Activated CD8-positive, alpha-beta memory T cell treated with anti-CD3 and anti-CD28 coated beads, Interleukin-2, amount 10 ng/mL, durations not matched to agents 7 days and 5 days (primary cell): ENCODE measurements at regions not wholly inside any gene's neighbourhood (a gene's known extent, or its start where the extent isn't known, plus 50 kb on each side); places are given as distances from the start of the nearest gene placed in this dataset.

Experiments used
- ATAC-seq: fragments of 150-1000 bp; cut with Tn5 transposase; one replicate; pipeline ENCODE4 v1.10.0; 2021; ENCODE audit warnings: moderate library complexity
- CTCF ChIA-PET: fragments of 350-600 bp; sonication (Branson Sonifier 250); formaldehyde crosslinking; loops from one replicate; lab custom pipeline; 2021; ENCODE audit warnings: antibody characterized with exemption; lab: Charles Lee
- DNase-seq: peaks from one replicate; pipeline ENCODE4 v3.0.0-alpha.2; 2020
- H3K27ac Mint-ChIP-seq: one replicate; pipeline ENCODE4 v1.8.0; 2021; ENCODE audit warnings: mild to moderate bottlenecking, mixed read lengths
- H3K27me3 Mint-ChIP-seq: one replicate; pipeline ENCODE4 v1.8.0; 2021; ENCODE audit warnings: mixed read lengths
- H3K36me3 Mint-ChIP-seq: one replicate; pipeline ENCODE4 v1.8.0; 2021; ENCODE audit warnings: mild to moderate bottlenecking, mixed read lengths
- H3K4me1 Mint-ChIP-seq: one replicate; pipeline ENCODE4 v1.8.0; 2021; ENCODE audit warnings: mixed read lengths
- H3K4me3 Mint-ChIP-seq: one replicate; pipeline ENCODE4 v1.8.0; 2021; ENCODE audit warnings: mild to moderate bottlenecking, moderate library complexity, mixed read lengths
- H3K9me3 Mint-ChIP-seq: one replicate; pipeline ENCODE4 v1.8.0; 2022; ENCODE audit warnings: low read depth, mixed read lengths

DNA sequence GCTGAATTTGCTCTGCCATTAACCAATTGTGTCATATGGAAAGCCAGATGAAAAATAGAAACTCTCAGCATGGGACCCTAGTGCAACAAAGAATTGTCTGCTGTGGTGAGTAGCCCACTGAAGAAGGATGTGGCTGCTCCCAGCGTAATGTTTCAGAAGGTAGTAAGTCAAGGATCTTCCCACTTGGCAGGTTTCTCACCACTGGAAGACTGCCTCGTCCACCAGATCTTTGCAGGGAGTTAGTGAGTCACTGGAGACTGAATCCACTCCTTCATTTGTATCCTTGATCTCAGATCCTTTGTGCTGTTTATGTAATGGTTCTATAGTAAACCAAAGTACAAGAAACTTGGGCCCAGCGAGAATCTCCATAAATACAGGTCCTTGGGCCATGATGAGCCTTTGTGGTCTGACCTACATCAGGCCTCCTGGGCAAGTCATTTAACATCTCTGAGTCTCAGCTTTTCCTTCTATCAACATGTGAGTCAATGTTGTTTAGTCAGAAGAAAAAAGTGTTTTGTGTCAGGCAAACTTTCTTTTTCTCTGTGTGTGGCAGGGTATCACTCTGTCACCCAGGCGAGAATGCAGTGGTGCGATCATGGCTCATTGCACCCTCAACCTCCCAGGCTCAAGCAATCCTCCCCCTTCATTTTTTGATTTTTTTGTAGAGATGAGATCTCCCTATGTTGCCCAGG lies 78.0 kb upstream of the CCDC160 start:
- DNase-seq (no peak), ATAC-seq (peak; percentile 53)
- no peaks in the 10 kb centered on the region for H3K27me3 Mint-ChIP-seq
- no peak overlapping the region for H3K4me3 Mint-ChIP-seq
- H3K27ac Mint-ChIP-seq: no peak overlapping the region
- no peaks in the 10 kb centered on the region for H3K36me3 Mint-ChIP-seq
- CTCF ChIA-PET: interaction anchor here (1.3 kb wide), 1 partner anchor 28 kb away, joined by 4 read pairs; no protein-coding TSS in a partner anchor
- no peaks in the 10 kb centered on the region for H3K9me3 Mint-ChIP-seq
- H3K4me1 Mint-ChIP-seq: peaks cover 13% of the 10 kb centered on the region

DNA sequence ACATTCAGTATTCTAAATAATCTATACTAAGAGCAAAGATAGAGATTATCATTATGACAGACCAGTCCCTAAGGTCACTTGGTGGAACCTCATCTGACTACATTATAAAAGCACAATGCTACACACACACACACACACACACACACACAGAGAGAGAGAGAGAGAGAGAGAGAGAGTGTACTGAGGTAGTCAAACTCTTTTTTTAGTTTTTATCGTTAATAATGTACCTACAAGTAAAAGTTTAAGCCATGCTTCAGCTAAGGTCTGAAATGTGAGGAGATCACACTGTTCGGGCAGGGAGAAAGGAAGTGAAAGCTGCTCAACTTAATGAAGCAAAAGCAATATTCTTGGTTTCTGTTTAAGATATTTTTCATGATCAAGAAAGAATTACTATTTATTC lies 75.8 kb upstream of the CCDC160 start:
- CTCF ChIA-PET: no interaction called here
- ATAC-seq (no peak), DNase-seq (no peak)
- peaks cover 13% of the 10 kb centered on the region for H3K4me1 Mint-ChIP-seq
- H3K27me3 Mint-ChIP-seq: peaks cover 4% of the 10 kb centered on the region
- no peaks in the 10 kb centered on the region for H3K9me3 Mint-ChIP-seq
- no peak overlapping the region for H3K4me3 Mint-ChIP-seq
- H3K27ac Mint-ChIP-seq: no peak overlapping the region
- no peaks in the 10 kb centered on the region for H3K36me3 Mint-ChIP-seq

DNA sequence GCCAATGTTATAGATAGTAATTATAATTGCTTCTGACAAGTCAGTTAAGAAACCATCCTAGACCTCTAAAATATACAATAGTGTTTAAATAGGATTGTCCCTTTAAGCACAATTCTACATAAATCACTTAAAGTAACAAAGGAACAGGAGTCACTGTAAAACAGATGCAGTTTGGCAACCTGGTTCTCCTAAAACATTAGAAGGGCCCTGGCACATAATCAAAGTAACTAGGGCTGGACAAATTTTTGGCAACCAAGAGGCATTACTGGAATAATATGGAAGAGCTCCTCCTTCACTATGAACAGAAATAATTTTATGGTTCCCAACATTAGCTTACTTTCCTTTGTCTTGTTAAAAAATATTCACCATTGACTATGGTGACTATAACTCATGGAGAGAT lies 75.0 kb upstream of the CCDC160 start:
- Mint-ChIP-seq H3K27ac (no peak overlapping the region), H3K27me3 (peaks cover 4% of the 10 kb centered on the region), H3K36me3 (no peaks in the 10 kb centered on the region), H3K4me1 (peaks cover 13% of the 10 kb centered on the region), H3K9me3 (no peaks in the 10 kb centered on the region), H3K4me3 (no peak overlapping the region)
- DNase-seq (no peak), ATAC-seq (no peak)
- CTCF ChIA-PET: no interaction called here

DNA sequence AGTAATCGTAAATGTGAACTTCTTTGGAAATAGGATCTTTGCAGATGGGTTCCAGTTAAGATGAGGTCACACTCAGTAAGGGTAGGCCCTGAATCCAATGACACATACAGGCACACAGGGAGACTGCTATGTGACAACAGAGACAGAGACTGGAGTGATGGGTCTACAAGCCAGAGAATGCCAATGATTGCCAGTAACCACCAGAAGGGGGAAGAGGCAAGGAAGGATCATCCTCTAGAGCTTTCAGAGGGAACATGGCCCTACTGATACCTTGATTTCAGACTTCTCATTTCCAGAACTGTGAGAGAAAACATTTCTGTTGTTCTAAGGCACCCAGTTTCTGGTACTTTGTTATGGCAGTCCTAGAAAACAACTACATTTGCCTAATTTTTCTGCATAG lies 73.1 kb upstream of the CCDC160 start:
- ATAC-seq: no peak
- Mint-ChIP-seq H3K27me3 (peaks cover 4% of the 10 kb centered on the region), H3K36me3 (peaks cover 7% of the 10 kb centered on the region), H3K27ac (no peak overlapping the region), H3K4me3 (no peak overlapping the region), H3K9me3 (no peaks in the 10 kb centered on the region), H3K4me1 (peaks cover 13% of the 10 kb centered on the region)
- CTCF ChIA-PET: no interaction called here
- no peak for DNase-seq

DNA sequence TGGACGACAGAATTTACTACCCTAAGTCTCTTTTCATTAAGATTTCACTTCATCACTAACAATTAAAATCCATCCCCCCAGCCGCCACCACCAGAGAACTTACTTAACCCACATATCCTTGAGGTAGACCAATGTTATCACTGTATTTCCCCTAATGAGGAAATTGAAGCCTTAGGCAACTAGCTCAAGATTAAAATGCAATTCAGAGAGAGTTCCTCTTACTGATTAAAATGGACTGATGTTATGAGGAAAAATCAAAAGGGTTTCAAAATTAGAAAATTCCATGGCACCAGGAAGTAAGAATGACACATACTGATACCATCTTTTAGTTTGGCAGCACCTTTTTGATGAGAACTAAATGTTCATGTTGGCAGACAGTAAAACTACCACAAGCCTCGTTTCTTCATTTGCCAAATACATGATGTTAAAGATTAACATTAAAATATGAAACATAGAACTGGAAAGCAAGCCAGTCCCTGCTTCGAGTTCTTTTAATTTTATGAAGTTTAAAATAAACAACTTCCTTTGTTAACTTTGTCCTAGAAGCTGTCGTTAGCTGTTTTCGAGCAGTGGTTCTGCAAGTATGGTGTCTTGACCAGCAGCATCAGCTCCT lies 69.3 kb upstream of the CCDC160 start:
- DNase-seq (no peak), ATAC-seq (no peak)
- Mint-ChIP-seq H3K4me3 (no peak overlapping the region), H3K9me3 (no peaks in the 10 kb centered on the region), H3K27ac (no peak overlapping the region), H3K36me3 (peaks cover 18% of the 10 kb centered on the region), H3K27me3 (peaks cover 4% of the 10 kb centered on the region), H3K4me1 (peaks cover 10% of the 10 kb centered on the region)
- CTCF ChIA-PET: interaction anchor here (1.4 kb wide), 1 partner anchor 19 kb away, joined by 7 read pairs; no protein-coding TSS in a partner anchor

DNA sequence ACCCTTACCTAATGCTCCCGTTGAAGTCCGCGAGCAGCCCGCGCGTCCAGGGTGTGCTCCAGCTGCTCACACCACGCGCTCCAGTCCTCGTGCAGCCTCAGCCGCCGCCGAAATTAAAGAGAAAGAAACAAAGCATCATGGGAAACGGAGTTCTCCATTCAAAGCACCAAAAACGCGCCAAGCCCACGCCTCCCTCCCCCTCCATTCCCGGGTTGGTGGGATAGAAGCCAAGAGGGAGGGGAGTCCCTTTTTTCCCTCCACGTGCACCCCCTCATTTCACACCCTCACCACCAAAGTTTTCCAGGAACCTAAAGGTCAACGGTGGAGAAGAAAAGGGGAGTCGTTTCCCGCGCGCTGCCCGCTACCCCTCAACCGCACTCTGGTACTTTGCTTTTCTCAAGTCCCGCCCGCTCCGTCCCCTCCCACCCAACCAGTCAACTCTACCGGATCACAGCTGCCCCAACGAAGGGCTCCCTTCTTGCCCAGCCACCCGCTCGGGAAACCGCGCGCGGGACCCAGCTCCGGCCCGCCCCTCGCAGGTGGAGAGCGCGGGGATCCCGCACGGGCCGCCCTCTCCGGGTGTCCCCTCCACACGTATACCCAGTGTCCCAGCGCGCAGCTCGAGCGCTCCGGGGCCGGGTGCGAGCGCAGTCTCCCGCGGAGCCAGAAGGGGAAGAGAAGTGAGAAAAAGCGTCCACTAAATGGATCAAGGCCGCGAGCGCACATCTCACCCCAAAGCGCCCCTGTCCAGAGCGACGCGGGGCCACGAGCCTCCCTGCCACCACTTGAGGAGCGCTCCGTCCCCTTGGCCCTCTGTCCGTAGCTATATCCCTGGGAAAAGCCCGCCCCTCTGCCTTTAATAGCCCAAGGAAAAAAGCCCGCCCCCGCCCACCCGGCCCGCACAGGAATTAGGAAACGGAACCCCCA lies 65.1 kb upstream of the CCDC160 start:
- Mint-ChIP-seq H3K9me3 (no peaks in the 10 kb centered on the region), H3K4me1 (peaks cover 16% of the 10 kb centered on the region), H3K27ac (peak overlapping the region; percentile 79), H3K4me3 (peak overlapping the region; percentile 83), H3K27me3 (peaks cover 19% of the 10 kb centered on the region), H3K36me3 (peaks cover 20% of the 10 kb centered on the region)
- ATAC-seq: peak; percentile 64
- CTCF ChIA-PET: interaction anchor here (1.0 to 4.1 kb wide), 2 partner anchors 9 to 15 kb away, joined by 3 to 18 read pairs; no protein-coding TSS in a partner anchor
- DNase-seq: peak; percentile 55

DNA sequence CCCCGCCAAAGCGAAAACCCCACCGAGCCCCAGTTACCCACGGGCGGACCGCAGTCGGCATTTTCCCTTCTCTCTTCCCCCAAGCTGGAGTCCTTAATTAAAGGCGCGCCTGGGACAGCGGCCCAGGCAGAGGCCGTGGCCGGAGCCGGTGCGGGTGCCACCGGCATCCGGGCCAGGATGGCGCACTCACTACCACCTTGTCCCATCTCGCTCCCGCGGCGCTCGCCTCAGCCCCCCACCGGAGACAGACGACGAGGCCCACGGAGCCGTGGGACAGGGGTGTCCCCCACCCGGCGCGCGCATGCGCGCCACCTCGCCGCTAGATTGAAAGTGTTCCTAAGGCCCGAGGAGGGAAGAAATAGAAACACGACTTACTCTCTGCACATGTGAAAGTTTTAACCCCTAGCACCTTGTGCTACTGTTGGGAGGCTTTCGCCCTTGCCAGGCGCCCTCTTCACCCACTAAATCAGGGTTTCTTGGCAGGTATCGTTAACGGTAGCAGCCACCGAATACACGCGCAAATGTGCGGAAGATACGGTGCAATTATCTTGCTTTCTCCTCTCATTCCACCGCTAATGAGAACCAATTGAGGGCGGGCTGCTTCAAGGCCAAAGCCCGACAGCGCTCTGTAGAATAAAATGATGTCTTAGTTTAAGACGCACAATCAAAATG lies 64.3 kb upstream of the CCDC160 start:
- peaks cover 23% of the 10 kb centered on the region for H3K27me3 Mint-ChIP-seq
- peaks cover 16% of the 10 kb centered on the region for H3K36me3 Mint-ChIP-seq
- no peaks in the 10 kb centered on the region for H3K9me3 Mint-ChIP-seq
- peak; percentile 53 for DNase-seq
- ATAC-seq: peak; percentile 70
- H3K27ac Mint-ChIP-seq: peak overlapping the region; percentile 84
- peak overlapping the region; percentile 83 for H3K4me3 Mint-ChIP-seq
- CTCF ChIA-PET: interaction anchor here (1.0 to 4.1 kb wide), 2 partner anchors 9 to 14 kb away, joined by 3 to 18 read pairs; no protein-coding TSS in a partner anchor
- H3K4me1 Mint-ChIP-seq: peaks cover 13% of the 10 kb centered on the region

DNA sequence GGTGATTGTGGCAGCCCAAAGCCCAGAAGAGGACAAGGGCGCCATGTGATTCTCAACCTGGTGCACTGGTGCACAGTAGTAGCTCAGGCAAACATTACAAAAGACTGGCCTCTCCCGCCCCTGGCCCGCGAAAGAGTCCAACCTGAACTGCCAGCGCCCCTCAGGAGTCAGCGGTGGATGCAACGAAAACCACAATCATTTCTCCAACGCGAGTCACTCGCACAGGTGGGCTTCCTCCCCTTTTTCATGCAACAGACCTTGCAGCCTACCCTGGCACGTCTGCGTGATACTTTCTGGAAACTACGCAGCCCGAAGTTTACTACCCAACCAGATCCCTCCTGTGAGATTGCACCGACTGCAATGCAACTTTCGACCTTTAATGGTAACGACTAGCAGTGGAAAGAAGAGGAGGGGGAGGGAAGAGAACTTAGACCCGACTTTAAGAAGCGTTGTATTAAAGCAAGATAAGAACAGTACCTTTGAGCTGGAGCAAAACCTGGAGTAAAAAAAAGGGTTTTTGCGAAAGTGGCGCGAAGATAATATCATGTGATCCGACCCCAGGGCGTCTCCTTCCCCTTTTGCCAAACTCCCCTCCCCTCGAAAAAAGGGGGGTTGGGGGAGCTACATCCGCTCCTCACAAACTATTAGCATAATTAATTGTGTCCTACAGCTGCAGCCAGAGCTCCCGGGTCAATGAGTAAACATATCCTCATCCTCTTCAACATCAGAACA lies 63.3 kb upstream of the CCDC160 start:
- CTCF ChIA-PET: interaction anchor here (0.7 to 1.3 kb wide), 2 partner anchors 13 to 222 kb away, joined by 3 to 5 read pairs; no protein-coding TSS in a partner anchor
- H3K4me3 Mint-ChIP-seq: peak overlapping the region; percentile 83
- peak; percentile 43 for DNase-seq
- H3K27ac Mint-ChIP-seq: peak overlapping the region; percentile 84
- no peaks in the 10 kb centered on the region for H3K9me3 Mint-ChIP-seq
- ATAC-seq: peak; percentile 25
- H3K4me1 Mint-ChIP-seq: peaks cover 13% of the 10 kb centered on the region
- peaks cover 14% of the 10 kb centered on the region for H3K36me3 Mint-ChIP-seq
- peaks cover 23% of the 10 kb centered on the region for H3K27me3 Mint-ChIP-seq

DNA sequence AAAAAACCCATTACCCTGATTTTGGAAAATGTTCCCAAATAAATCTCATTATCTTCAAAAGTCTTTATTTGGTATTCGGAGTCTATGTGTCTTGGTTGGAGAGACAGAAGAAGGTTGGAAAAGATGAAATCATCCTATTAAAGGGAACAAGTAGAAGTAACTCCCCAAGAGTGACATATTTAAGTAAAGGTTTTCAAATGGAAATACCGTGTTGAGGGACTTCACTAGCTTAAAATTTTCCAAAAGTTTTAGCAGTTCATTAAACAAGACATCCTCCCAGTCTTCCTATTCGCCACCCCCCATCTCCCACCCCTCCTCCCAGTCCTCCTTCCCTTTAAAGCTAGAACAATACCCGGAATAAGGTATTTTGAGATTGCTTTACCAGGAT lies 62.7 kb upstream of the CCDC160 start:
- DNase-seq (no peak), ATAC-seq (no peak)
- H3K4me3 Mint-ChIP-seq: peak overlapping the region; percentile 83
- CTCF ChIA-PET: interaction anchor here (0.7 to 1.3 kb wide), 2 partner anchors 12 to 222 kb away, joined by 3 to 5 read pairs; no protein-coding TSS in a partner anchor
- peaks cover 24% of the 10 kb centered on the region for H3K27me3 Mint-ChIP-seq
- H3K36me3 Mint-ChIP-seq: peaks cover 13% of the 10 kb centered on the region
- H3K27ac Mint-ChIP-seq: peak overlapping the region; percentile 84
- H3K4me1 Mint-ChIP-seq: peaks cover 13% of the 10 kb centered on the region
- no peaks in the 10 kb centered on the region for H3K9me3 Mint-ChIP-seq

DNA sequence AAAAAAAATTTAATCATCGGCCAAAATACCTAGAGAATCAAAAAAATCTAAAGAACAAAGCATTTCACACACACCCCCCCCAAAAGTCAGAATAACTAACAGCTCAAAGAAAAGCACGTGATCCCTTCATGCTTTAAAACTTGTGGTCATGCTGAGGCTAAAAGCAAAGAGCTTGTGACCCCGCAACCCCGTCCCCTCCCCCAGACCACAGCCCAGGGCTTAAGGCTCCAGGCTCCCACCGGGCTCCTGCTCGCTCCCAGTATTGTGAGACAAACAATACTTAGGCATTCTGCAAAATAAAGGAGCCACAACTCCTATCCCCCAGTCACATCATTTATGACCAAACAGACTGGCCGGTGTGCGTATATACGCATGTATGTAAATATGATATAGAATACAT lies 62.1 kb upstream of the CCDC160 start:
- DNase-seq (no peak), ATAC-seq (no peak)
- Mint-ChIP-seq H3K4me1 (peaks cover 11% of the 10 kb centered on the region), H3K36me3 (peaks cover 10% of the 10 kb centered on the region), H3K9me3 (no peaks in the 10 kb centered on the region), H3K4me3 (no peak overlapping the region), H3K27me3 (peaks cover 30% of the 10 kb centered on the region), H3K27ac (no peak overlapping the region)
- CTCF ChIA-PET: no interaction called here

DNA sequence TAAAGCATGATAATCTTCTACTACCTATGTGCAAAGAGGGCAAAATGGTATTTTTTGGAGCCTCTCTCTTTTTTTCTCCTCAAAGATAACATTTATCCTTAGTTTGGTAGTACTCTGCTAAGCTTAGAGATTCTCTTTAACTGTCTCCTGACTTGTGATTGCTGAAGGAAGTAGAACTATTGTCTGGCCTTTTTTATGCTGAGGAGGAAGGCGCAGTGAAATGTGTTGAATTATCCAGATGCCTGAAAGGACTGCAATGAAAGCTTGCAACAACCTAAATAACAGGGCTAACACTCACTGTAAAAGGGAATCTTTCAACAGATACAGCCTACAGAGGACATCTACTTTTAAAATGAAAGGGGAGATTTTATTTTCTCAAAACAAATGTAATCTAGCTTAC lies 59.5 kb upstream of the CCDC160 start:
- ATAC-seq (no peak), DNase-seq (no peak)
- peaks cover 7% of the 10 kb centered on the region for H3K4me1 Mint-ChIP-seq
- no peaks in the 10 kb centered on the region for H3K9me3 Mint-ChIP-seq
- CTCF ChIA-PET: interaction anchor here (1.3 kb wide), 1 partner anchor 9 kb away, joined by 4 read pairs; no protein-coding TSS in a partner anchor
- peaks cover 3% of the 10 kb centered on the region for H3K36me3 Mint-ChIP-seq
- H3K27ac Mint-ChIP-seq: no peak overlapping the region
- no peak overlapping the region for H3K4me3 Mint-ChIP-seq
- H3K27me3 Mint-ChIP-seq: peaks cover 35% of the 10 kb centered on the region

DNA sequence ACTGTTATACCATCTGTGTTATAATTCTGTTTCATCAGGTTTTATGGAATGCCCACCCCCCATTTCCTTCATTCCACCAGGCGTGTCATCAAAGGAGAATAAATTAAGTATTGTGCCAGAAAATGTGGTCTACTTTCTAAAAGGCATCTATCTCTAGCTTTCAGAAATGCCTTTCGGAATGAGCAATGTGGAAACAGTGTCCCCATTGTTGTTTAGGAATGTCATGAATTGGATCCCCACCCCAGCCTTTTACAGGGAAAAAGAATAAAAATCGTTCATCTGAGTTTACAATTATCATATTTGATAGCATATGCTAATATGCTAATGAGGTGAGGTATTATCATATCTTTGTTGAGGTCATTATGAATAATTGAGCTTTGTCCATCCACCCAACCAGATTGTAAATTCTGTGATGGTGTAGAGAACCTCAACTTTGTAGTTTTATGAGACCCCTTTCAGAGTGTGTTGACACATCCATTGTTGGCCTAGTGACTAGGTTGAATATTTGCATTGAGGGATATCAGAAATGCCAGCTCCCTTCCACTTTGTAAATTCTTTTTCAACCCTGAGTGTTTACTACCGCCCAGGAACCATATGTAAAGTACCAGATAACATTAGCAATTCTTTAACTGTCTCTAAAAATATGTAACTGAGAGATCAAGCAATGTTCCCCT lies 56.2 kb upstream of the CCDC160 start:
- CTCF ChIA-PET: interaction anchor here (1.1 kb wide), 1 partner anchor 9 kb away, joined by 3 read pairs; no protein-coding TSS in a partner anchor
- Mint-ChIP-seq H3K36me3 (peaks cover 2% of the 10 kb centered on the region), H3K4me3 (no peak overlapping the region), H3K9me3 (no peaks in the 10 kb centered on the region), H3K4me1 (peaks cover 11% of the 10 kb centered on the region), H3K27ac (no peak overlapping the region), H3K27me3 (peaks cover 19% of the 10 kb centered on the region)
- no peak for DNase-seq
- ATAC-seq: no peak
